Panc1 (cell line): ENCODE measurements at regions not wholly inside any gene's neighbourhood (a gene's known extent, or its start where the extent isn't known, plus 50 kb on each side); places are given as distances from the start of the nearest gene placed in this dataset.

Experiments used
- ATAC-seq: fragments of 200-7000 bp; cut with Tn5 transposase; 2 replicates; pipeline ENCODE4 v1.9.1; 2020; ENCODE audit warnings: mild to moderate bottlenecking, moderate library complexity
- BruUV-seq: library from RNA; stranded (reverse); fragments of 400-500 nt; replicated peaks from 2 replicates; lab custom pipeline; 2021; lab: Mats Ljungman, UMichigan
- CTCF ChIA-PET: fragments of 300-600 bp; sonication (Branson Sonifier 250); formaldehyde crosslinking; loops from one replicate; lab custom pipeline; 2022; ENCODE audit warnings: antibody characterized with exemption; lab: Charles Lee
- POLR2A ChIA-PET: fragments of 300-600 bp; sonication (Branson Sonifier 250); formaldehyde crosslinking; loops from one replicate; lab custom pipeline; 2022; ENCODE audit warnings: antibody characterized with exemption; lab: Charles Lee
- DNase-seq: peaks from one replicate; pipeline ENCODE4 v3.0.0-alpha.2; 2010; ENCODE audit warnings: low read depth, low spot score
- H3K27ac ChIP-seq: 2 replicates; pipeline ENCODE4 v1.5.1; 2011; ENCODE audit warnings: mild to moderate bottlenecking, low read length, inconsistent platforms
- H3K27me3 ChIP-seq: fragments of 200-500 bp; sonication (Bioruptor generic); 2 replicates; pipeline ENCODE4 v1.6.0; 2014; ENCODE audit warnings: low read length, inconsistent platforms; ENCODE audit not compliant: control insufficient read depth, insufficient read depth
- H3K36me3 ChIP-seq: fragments of 200-500 bp; sonication (Bioruptor generic); 2 replicates; pipeline ENCODE4 v1.5.1; 2014; ENCODE audit warnings: inconsistent platforms, mild to moderate bottlenecking, low read length, moderate library complexity; ENCODE audit not compliant: control insufficient read depth, insufficient read depth
- H3K4me1 ChIP-seq: 2 replicates; pipeline ENCODE4 v1.5.1; 2011; ENCODE audit warnings: inconsistent platforms, mild to moderate bottlenecking, low read length, moderate library complexity; ENCODE audit not compliant: control insufficient read depth, insufficient read depth
- H3K4me3 ChIP-seq, 2 experiments: 2 replicates each; pipeline ENCODE4 v1.5.1; 2011 to 2012; ENCODE audit warnings: low read depth in 2 of 2, low read length in 2 of 2, mild to moderate bottlenecking in 2 of 2, inconsistent platforms in 1 of 2, moderate library complexity in 1 of 2
- H3K9me3 ChIP-seq: fragments of 200-500 bp; sonication (Bioruptor generic); 2 replicates; pipeline ENCODE4 v1.5.1; 2014; ENCODE audit warnings: low read depth, mild to moderate bottlenecking, inconsistent platforms, low read length, moderate library complexity; ENCODE audit not compliant: control insufficient read depth, insufficient read depth
- POLR2AphosphoS5 ChIP-seq: IDR thresholded peaks from 2 replicates; pipeline ENCODE4 v1.6.1; 2012; ENCODE audit warnings: mild to moderate bottlenecking, low read depth, low read length, moderate library complexity
- REST ChIP-seq, 2 experiments: IDR thresholded peaks; 2 replicates each; pipeline ENCODE4 v1.6.1; 2011 to 2012; ENCODE audit warnings: low read depth in 2 of 2, control low read depth in 1 of 2, low read length in 1 of 2, mild to moderate bottlenecking in 1 of 2, moderate library complexity in 1 of 2; ENCODE audit not compliant: insufficient read depth in 1 of 2
- SIN3A ChIP-seq: IDR thresholded peaks from 2 replicates; pipeline ENCODE4 v1.6.1; 2012; ENCODE audit warnings: low read depth, mild to moderate bottlenecking, low read length, moderate library complexity, borderline replicate concordance; ENCODE audit not compliant: insufficient read depth
- TCF7L2 ChIP-seq: IDR thresholded peaks from 2 replicates; pipeline ENCODE4 v1.6.1; 2011; ENCODE audit warnings: mild to moderate bottlenecking, low read depth, low read length, inconsistent platforms
- in situ Hi-C: cut with HindIII; loops from 2 replicates; pipeline ENCODE4 v1.10.0; 2016; ENCODE audit warnings: low sequenced_read_pairs, low pct_unique_long_range_greater_than_20kb
- intact Hi-C: fragments of 100-400 bp; cut with micrococcal nuclease; formaldehyde crosslinking; loops from one replicate; pipeline ENCODE4 v1.10.0; 2022; ENCODE audit not compliant: unreplicated experiment
- TF ChIP-seq, protein P1 (sequence below): fragments of 450-650 bp; IDR thresholded peaks from 2 replicates; pipeline ENCODE4 v1.5.1; 2017; ENCODE audit warnings: mild to moderate bottlenecking

DNA sequence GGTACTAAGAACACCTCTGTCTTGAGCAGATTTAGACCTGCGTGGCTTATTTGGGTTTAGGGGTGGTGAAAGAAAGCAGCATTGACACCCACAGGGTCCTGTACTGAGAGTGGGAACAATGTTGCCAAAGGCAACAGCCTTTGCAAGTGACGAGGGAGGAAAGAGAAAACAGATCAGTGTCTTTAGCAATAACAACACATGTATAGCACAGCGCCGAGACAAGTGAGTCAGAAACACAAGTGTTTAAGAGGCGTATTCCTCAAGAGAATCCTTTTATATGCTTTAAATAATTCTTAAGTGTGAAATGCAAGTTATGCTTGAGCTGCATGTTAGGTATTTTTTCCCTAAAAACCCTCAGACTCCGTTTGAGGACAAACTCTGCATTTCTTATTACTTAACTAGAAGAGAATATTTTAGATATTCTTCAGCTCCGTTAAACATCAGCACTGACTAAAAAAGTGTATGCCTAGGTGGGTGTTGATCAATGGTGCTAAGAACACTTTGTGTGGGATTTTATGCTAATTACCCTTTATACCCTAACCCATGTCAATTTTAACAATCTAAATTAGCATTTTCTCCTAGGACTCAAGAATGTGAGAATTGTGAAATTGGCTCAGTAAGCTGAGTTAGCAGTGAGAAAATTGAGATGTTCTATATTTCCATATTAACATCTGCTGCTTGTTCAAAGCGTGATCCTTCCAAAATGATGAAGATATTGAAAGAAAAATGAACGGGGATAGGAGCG is 1095.4 kb upstream of the CELF2 start:
- Histone ChIP-seq H3K9me3 (no peaks in the 10 kb centered on the region), H3K4me1 (no peaks in the 10 kb centered on the region), H3K27ac (no peak overlapping the region), H3K36me3 (no peaks in the 10 kb centered on the region), H3K27me3 (no peaks in the 10 kb centered on the region), H3K4me3 (no peak overlapping the region)
- POLR2A ChIA-PET, result no interaction called here
- intact Hi-C loops (no loop called here), in situ Hi-C loops (no loop called here)
- ATAC-seq, result no peak
- CTCF ChIA-PET, result no interaction called here
- BruUV-seq, result no TSS peak
- TF ChIP-seq, protein P1, sequence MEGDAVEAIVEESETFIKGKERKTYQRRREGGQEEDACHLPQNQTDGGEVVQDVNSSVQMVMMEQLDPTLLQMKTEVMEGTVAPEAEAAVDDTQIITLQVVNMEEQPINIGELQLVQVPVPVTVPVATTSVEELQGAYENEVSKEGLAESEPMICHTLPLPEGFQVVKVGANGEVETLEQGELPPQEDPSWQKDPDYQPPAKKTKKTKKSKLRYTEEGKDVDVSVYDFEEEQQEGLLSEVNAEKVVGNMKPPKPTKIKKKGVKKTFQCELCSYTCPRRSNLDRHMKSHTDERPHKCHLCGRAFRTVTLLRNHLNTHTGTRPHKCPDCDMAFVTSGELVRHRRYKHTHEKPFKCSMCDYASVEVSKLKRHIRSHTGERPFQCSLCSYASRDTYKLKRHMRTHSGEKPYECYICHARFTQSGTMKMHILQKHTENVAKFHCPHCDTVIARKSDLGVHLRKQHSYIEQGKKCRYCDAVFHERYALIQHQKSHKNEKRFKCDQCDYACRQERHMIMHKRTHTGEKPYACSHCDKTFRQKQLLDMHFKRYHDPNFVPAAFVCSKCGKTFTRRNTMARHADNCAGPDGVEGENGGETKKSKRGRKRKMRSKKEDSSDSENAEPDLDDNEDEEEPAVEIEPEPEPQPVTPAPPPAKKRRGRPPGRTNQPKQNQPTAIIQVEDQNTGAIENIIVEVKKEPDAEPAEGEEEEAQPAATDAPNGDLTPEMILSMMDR, result no peak
- TF ChIP-seq POLR2AphosphoS5 (no peak), REST (IDR thresholded peaks at IDR 0.05; ENCODE audit: insufficient read depth in 1 of 2, low read depth in 2 of 2, low read length in 1 of 2) (no peak), SIN3A (no peak), TCF7L2 (no peak)
- no peak for DNase-seq

DNA sequence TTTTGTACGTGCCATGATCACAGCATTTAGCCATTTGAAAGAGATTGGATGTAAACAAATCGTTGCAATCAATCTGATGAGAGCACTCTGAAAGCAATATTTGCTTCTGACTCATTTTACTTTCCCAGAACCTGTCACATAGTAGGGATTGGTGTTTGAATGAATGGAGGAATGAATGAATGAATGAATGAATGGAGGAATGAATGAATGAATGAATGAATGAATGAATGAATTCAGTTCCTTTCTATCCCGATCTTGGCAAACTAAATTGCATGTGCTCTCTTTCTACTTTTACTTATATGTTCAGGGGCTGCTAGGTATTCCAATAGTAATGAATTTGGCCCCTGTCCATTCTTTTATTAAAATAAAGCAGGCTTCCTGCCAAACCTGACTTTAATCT is 1091.7 kb upstream of the CELF2 start:
- intact Hi-C loops, result no loop called here
- H3K4me3 ChIP-seq, result no peak overlapping the region
- no peak for TF ChIP-seq SIN3A
- TF ChIP-seq, protein P1, result no peak
- no peak for TF ChIP-seq REST (IDR thresholded peaks at IDR 0.05; ENCODE audit: insufficient read depth in 1 of 2, low read depth in 2 of 2, low read length in 1 of 2)
- no peak for TF ChIP-seq POLR2AphosphoS5
- no peak for TF ChIP-seq TCF7L2
- no peak for DNase-seq
- H3K27me3 ChIP-seq, result no peaks in the 10 kb centered on the region
- in situ Hi-C loops, result no loop called here
- no peak overlapping the region for H3K27ac ChIP-seq
- POLR2A ChIA-PET, result no interaction called here
- no peak for ATAC-seq
- no peaks in the 10 kb centered on the region for H3K4me1 ChIP-seq
- no TSS peak for BruUV-seq
- H3K36me3 ChIP-seq, result no peaks in the 10 kb centered on the region
- CTCF ChIA-PET, result no interaction called here
- H3K9me3 ChIP-seq, result no peaks in the 10 kb centered on the region
